ENCODE measurements at regions not wholly inside any gene's neighbourhood (a gene's known extent, or its start where the extent isn't known, plus 50 kb on each side); places are given as distances from the start of the nearest gene placed in this dataset.

DNA sequence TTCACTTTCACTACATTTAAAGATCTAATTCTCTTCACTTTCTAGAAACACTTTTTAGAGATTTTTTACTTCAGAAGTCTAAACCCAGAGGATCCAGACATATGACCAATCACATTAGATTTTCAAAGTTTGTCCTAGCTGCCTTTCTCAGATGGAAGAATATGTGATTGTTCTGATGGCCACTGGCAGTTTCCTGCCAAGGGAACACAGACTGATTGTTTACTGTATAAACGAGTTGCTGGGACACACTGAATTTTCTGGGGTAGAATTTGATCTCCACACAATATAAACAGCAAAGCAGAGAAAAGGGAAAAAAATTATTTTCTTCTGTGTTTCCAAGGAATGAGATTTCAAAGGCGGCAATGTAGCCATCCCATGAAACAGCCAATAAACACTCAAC is 480.0 kb downstream of the TOX3 start:
- no peaks in the 10 kb centered on the region for H3K79me2 ChIP-seq (ENCODE audit: control insufficient read depth, insufficient read depth, low read length, unreplicated experiment)
- no peaks in the 10 kb centered on the region for H3K27me3 ChIP-seq (ENCODE audit: insufficient read depth, low read length)
- no peak overlapping the region for H2AFZ ChIP-seq (ENCODE audit: low read length, unreplicated experiment)
- H3K4me3 ChIP-seq (ENCODE audit: low read depth, low read length), result no peak overlapping the region
- H3K4me1 ChIP-seq (ENCODE audit: control insufficient read depth, insufficient read depth, low read length, unreplicated experiment), result no peaks in the 10 kb centered on the region
- no peak overlapping the region for H3K27ac ChIP-seq (ENCODE audit: low read depth, low read length)
- H3K36me3 ChIP-seq (ENCODE audit: insufficient read depth, low read length), result no peaks in the 10 kb centered on the region

GRCh38 chr16:52056259-52056658 is 490.7 kb downstream of the TOX3 start:
- Histone ChIP-seq H3K36me3 (ENCODE audit: insufficient read depth, low read length) (no peaks in the 10 kb centered on the region), H2AFZ (ENCODE audit: low read length, unreplicated experiment) (no peak overlapping the region)

DNA sequence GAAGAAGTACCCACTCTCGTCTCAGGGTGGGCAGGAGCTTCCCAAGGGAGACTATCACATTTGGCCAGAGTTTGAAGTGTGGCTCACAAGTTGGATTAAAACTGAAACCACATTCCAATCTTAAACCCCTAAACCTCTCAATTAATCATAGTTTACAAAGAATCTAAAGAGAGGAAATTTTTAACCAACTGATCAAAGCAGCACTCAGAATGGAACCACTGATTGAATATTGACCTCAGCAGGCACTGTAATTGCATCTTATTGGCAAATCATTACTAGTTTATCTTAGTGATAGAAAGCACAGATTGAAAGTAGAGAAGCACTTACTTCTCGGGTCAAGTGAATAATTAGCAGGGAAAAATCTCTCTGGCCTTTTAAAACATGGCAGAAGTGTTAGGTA is 491.6 kb downstream of the TOX3 start:
- Histone ChIP-seq H3K4me3 (ENCODE audit: low read depth, low read length) (no peak overlapping the region), H3K27ac (ENCODE audit: low read depth, low read length) (no peak overlapping the region), H3K4me1 (ENCODE audit: control insufficient read depth, insufficient read depth, low read length, unreplicated experiment) (no peaks in the 10 kb centered on the region)

More at GRCh38 chr16:52056259-52056658, 490.7 kb downstream of the TOX3 start:
- H3K79me2 ChIP-seq (ENCODE audit: control insufficient read depth, insufficient read depth, low read length, unreplicated experiment), result no peaks in the 10 kb centered on the region
- no peak overlapping the region for H3K27ac ChIP-seq (ENCODE audit: low read depth, low read length)
- H3K27me3 ChIP-seq (ENCODE audit: insufficient read depth, low read length), result no peaks in the 10 kb centered on the region
- no peaks in the 10 kb centered on the region for H3K4me1 ChIP-seq (ENCODE audit: control insufficient read depth, insufficient read depth, low read length, unreplicated experiment)
- no peak overlapping the region for H3K4me3 ChIP-seq (ENCODE audit: low read depth, low read length)

DNA sequence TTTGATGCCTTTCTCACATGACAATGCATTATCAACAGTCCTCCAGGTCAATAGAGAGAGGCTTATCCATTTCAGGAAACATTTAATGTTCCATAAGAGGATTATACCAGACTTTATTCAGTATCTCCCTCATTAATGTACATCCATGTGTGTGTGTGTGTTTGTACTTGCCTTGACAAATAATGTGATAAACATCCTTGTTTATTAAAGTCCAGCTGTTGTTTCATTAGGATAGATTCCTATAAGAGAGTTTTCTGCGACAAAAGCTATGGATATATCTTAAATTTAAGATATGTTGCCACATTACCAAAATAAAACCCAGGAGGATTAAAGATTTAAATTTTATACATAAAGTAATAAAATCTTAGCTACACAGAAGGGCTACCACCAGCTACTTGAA is 492.6 kb downstream of the TOX3 start:
- H3K79me2 ChIP-seq (ENCODE audit: control insufficient read depth, insufficient read depth, low read length, unreplicated experiment), result no peaks in the 10 kb centered on the region

More for the DNA sequence above, 491.6 kb downstream of the TOX3 start:
- H3K79me2 ChIP-seq (ENCODE audit: control insufficient read depth, insufficient read depth, low read length, unreplicated experiment), result no peaks in the 10 kb centered on the region
- no peaks in the 10 kb centered on the region for H3K27me3 ChIP-seq (ENCODE audit: insufficient read depth, low read length)
- H3K36me3 ChIP-seq (ENCODE audit: insufficient read depth, low read length), result no peaks in the 10 kb centered on the region
- no peak overlapping the region for H2AFZ ChIP-seq (ENCODE audit: low read length, unreplicated experiment)

DNA sequence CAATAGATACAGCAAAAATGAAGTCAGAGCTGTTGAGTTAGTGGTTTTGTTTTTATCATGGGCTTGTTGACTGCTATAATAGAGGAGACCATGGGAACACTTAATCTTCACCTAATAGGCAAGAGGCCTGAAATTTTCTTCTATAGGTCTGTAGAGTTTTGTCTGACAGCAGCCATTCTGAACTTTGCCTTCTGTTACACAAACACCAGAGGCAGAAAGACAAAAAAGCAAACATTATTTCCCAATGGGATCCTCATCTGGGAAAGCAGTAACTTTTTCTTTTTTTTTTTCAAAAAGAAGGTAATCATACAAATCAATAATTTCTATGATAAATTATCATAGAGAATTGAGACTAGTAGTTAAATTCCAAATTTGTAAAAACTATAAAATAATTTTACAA is 494.1 kb downstream of the TOX3 start:
- Histone ChIP-seq H3K36me3 (ENCODE audit: insufficient read depth, low read length) (no peaks in the 10 kb centered on the region), H2AFZ (ENCODE audit: low read length, unreplicated experiment) (no peak overlapping the region), H3K4me3 (ENCODE audit: low read depth, low read length) (no peak overlapping the region), H3K27me3 (ENCODE audit: insufficient read depth, low read length) (no peaks in the 10 kb centered on the region), H3K27ac (ENCODE audit: low read depth, low read length) (no peak overlapping the region), H3K4me1 (ENCODE audit: control insufficient read depth, insufficient read depth, low read length, unreplicated experiment) (no peaks in the 10 kb centered on the region), H3K79me2 (ENCODE audit: control insufficient read depth, insufficient read depth, low read length, unreplicated experiment) (no peaks in the 10 kb centered on the region)

More for the DNA sequence above, 492.6 kb downstream of the TOX3 start:
- no peaks in the 10 kb centered on the region for H3K27me3 ChIP-seq (ENCODE audit: insufficient read depth, low read length)
- no peak overlapping the region for H3K27ac ChIP-seq (ENCODE audit: low read depth, low read length)
- H3K36me3 ChIP-seq (ENCODE audit: insufficient read depth, low read length), result no peaks in the 10 kb centered on the region
- no peak overlapping the region for H2AFZ ChIP-seq (ENCODE audit: low read length, unreplicated experiment)
- no peaks in the 10 kb centered on the region for H3K4me1 ChIP-seq (ENCODE audit: control insufficient read depth, insufficient read depth, low read length, unreplicated experiment)
- H3K4me3 ChIP-seq (ENCODE audit: low read depth, low read length), result no peak overlapping the region

DNA sequence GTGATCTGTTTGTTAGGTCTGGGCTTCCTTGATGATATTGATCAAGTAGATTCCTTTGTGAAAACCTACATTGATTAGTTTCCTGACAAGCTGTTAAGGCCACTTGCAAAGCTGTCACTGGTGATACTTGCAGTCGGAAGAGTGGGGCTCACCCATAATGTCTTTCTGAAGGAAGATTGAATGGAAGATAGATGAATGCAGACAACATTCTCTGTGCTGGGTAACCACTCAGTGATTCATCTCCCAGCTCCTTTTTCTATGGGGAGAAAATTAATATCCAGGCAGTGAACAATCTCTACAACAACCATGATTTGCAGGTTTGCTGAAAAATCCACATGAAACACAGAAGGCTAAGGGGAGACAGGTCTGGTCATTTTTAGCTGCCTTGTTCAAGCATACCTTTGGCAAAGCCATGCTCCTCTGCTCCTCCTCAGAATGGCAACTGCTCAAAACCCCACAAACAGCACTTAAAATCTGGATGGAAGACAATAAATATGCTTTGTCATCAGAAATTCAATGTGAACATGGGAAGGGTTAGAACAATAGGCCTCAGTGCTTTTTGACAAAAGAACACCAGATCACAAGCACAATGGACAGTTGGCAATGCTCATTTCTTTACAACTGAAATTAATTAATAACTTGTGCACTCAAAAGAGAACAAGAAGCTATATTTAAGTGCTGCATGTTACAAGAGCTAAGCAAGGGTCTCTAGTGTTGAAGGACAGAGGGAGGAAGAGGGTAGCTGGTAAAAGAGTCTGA is 495.4 kb downstream of the TOX3 start:
- Histone ChIP-seq H2AFZ (ENCODE audit: low read length, unreplicated experiment) (no peak overlapping the region), H3K4me3 (ENCODE audit: low read depth, low read length) (no peak overlapping the region), H3K79me2 (ENCODE audit: control insufficient read depth, insufficient read depth, low read length, unreplicated experiment) (no peaks in the 10 kb centered on the region), H3K36me3 (ENCODE audit: insufficient read depth, low read length) (no peaks in the 10 kb centered on the region), H3K27me3 (ENCODE audit: insufficient read depth, low read length) (no peaks in the 10 kb centered on the region), H3K4me1 (ENCODE audit: control insufficient read depth, insufficient read depth, low read length, unreplicated experiment) (no peaks in the 10 kb centered on the region), H3K27ac (ENCODE audit: low read depth, low read length) (no peak overlapping the region)

- Histone ChIP-seq H2AFZ (ENCODE audit: low read length, unreplicated experiment) (no peak overlapping the region), H3K36me3 (ENCODE audit: insufficient read depth, low read length) (no peaks in the 10 kb centered on the region), H3K4me3 (ENCODE audit: low read depth, low read length) (no peak overlapping the region), H3K27ac (ENCODE audit: low read depth, low read length) (no peak overlapping the region), H3K27me3 (ENCODE audit: insufficient read depth, low read length) (no peaks in the 10 kb centered on the region), H3K79me2 (ENCODE audit: control insufficient read depth, insufficient read depth, low read length, unreplicated experiment) (no peaks in the 10 kb centered on the region), H3K4me1 (ENCODE audit: control insufficient read depth, insufficient read depth, low read length, unreplicated experiment) (no peaks in the 10 kb centered on the region)
Measured at GRCh38 chr16:52050418-52050817, 496.5 kb downstream of the TOX3 start.

GRCh38 chr16:52035436-52035835 is 511.5 kb downstream of the TOX3 start:
- H3K27me3 ChIP-seq (ENCODE audit: insufficient read depth, low read length), result no peaks in the 10 kb centered on the region
- H3K27ac ChIP-seq (ENCODE audit: low read depth, low read length), result no peak overlapping the region
- H3K4me3 ChIP-seq (ENCODE audit: low read depth, low read length), result no peak overlapping the region
- no peaks in the 10 kb centered on the region for H3K4me1 ChIP-seq (ENCODE audit: control insufficient read depth, insufficient read depth, low read length, unreplicated experiment)
- H2AFZ ChIP-seq (ENCODE audit: low read length, unreplicated experiment), result no peak overlapping the region
- H3K79me2 ChIP-seq (ENCODE audit: control insufficient read depth, insufficient read depth, low read length, unreplicated experiment), result no peaks in the 10 kb centered on the region
- no peaks in the 10 kb centered on the region for H3K36me3 ChIP-seq (ENCODE audit: insufficient read depth, low read length)

- no peaks in the 10 kb centered on the region for H3K27me3 ChIP-seq (ENCODE audit: insufficient read depth, low read length)
- no peak overlapping the region for H3K27ac ChIP-seq (ENCODE audit: low read depth, low read length)
- H3K79me2 ChIP-seq (ENCODE audit: control insufficient read depth, insufficient read depth, low read length, unreplicated experiment), result no peaks in the 10 kb centered on the region
- no peak overlapping the region for H3K4me3 ChIP-seq (ENCODE audit: low read depth, low read length)
- H2AFZ ChIP-seq (ENCODE audit: low read length, unreplicated experiment), result no peak overlapping the region
- no peaks in the 10 kb centered on the region for H3K36me3 ChIP-seq (ENCODE audit: insufficient read depth, low read length)
- no peaks in the 10 kb centered on the region for H3K4me1 ChIP-seq (ENCODE audit: control insufficient read depth, insufficient read depth, low read length, unreplicated experiment)
Measured at GRCh38 chr16:52034830-52035229, 512.1 kb downstream of the TOX3 start.

DNA sequence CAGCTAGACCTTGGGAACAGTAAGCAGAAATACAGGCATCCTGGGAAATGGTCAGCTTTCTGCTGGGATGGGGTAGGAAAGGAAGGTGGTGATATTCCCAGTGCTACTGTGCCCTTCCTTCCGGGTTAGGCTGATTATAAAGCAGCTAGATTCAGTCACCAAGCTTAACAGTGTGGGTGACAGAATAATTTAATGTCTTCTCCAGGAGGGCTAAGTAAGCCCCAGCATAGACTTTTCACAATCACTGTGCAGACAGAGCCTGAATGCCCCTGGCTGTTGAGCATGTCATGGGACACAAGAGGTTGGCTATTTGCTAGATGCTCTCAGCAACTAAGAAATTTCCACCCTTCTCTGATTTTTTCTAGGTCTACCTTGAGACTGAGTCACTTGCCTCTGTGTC is 513.0 kb downstream of the TOX3 start:
- Histone ChIP-seq H3K79me2 (ENCODE audit: control insufficient read depth, insufficient read depth, low read length, unreplicated experiment) (no peaks in the 10 kb centered on the region), H3K4me1 (ENCODE audit: control insufficient read depth, insufficient read depth, low read length, unreplicated experiment) (no peaks in the 10 kb centered on the region), H2AFZ (ENCODE audit: low read length, unreplicated experiment) (no peak overlapping the region), H3K27ac (ENCODE audit: low read depth, low read length) (no peak overlapping the region), H3K27me3 (ENCODE audit: insufficient read depth, low read length) (no peaks in the 10 kb centered on the region), H3K4me3 (ENCODE audit: low read depth, low read length) (no peak overlapping the region), H3K36me3 (ENCODE audit: insufficient read depth, low read length) (no peaks in the 10 kb centered on the region)

DNA sequence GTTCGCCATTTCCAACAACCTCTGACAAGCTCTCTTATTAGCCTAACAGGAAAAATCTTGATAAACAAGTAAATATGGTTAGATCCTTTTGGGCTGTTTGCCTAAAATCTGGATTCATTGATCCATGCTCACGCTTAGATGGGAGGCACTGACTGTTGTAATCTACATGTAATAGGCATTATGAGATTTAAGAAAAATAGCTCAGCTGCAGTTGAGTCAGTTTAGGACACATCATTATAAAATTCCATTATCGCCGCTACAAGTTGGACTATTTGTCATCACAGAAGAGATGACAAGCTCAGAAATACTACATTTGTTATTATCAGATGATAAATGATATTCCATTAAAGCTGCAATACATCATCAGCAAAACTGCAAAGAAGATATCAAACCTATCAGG is 524.0 kb downstream of the TOX3 start:
- H3K79me2 ChIP-seq (ENCODE audit: control insufficient read depth, insufficient read depth, low read length, unreplicated experiment), result no peaks in the 10 kb centered on the region
- H2AFZ ChIP-seq (ENCODE audit: low read length, unreplicated experiment), result no peak overlapping the region
- H3K4me3 ChIP-seq (ENCODE audit: low read depth, low read length), result no peak overlapping the region
- H3K36me3 ChIP-seq (ENCODE audit: insufficient read depth, low read length), result no peaks in the 10 kb centered on the region
- H3K27ac ChIP-seq (ENCODE audit: low read depth, low read length), result no peak overlapping the region
- H3K4me1 ChIP-seq (ENCODE audit: control insufficient read depth, insufficient read depth, low read length, unreplicated experiment), result no peaks in the 10 kb centered on the region
- H3K27me3 ChIP-seq (ENCODE audit: insufficient read depth, low read length), result no peaks in the 10 kb centered on the region
